HUES6 (cell line): ENCODE measurements at regions not wholly inside any gene's neighbourhood (a gene's known extent, or its start where the extent isn't known, plus 50 kb on each side); places are given as distances from the start of the nearest gene placed in this dataset.

Experiments
- H3K27ac ChIP-seq: 2 replicates; pipeline ENCODE4 v1.7.0; 2013; ENCODE audit warnings: low read depth, mild to moderate bottlenecking, low read length, inconsistent platforms
- H3K27me3 ChIP-seq: 2 replicates; pipeline ENCODE4 v1.6.1; 2013; ENCODE audit warnings: low read length; ENCODE audit not compliant: control insufficient read depth, insufficient read depth
- H3K36me3 ChIP-seq: 2 replicates; pipeline ENCODE4 v1.6.1; 2013; ENCODE audit warnings: low read length; ENCODE audit not compliant: control insufficient read depth, insufficient read depth
- H3K4me1 ChIP-seq: 2 replicates; pipeline ENCODE4 v1.6.1; 2013; ENCODE audit warnings: low read length; ENCODE audit not compliant: control insufficient read depth, insufficient read depth
- H3K4me3 ChIP-seq: 2 replicates; pipeline ENCODE4 v1.5.1; 2013; ENCODE audit warnings: low read depth, low read length
- H3K9ac ChIP-seq: one replicate; pipeline ENCODE4 v1.6.1; 2013; ENCODE audit warnings: mild to moderate bottlenecking, low read length
- H3K9me3 ChIP-seq: 2 replicates; pipeline ENCODE4 v1.6.1; 2013; ENCODE audit warnings: low read depth, low read length; ENCODE audit not compliant: control insufficient read depth, insufficient read depth

DNA sequence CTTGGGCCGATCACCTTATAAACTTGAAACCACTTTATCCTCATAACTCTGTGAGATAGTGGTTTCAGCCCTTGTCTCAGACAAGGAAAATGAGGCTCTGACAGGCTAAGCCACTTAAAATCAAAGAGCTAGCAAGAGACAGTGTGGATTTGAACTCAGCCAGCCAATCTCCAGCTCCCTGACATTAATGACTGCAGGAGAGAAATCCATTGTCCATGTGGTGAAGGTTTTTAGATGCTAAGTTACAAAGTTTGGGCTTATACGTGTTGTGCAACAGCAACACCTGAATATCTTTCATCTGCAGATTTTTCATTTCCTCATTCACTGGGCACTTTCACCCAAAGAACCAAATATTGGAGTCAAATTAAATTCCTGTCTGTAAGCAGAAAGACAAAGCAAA is 501.3 kb downstream of the GRIN2A start:
- H3K36me3 ChIP-seq: no peaks in the 10 kb centered on the region
- H3K27me3 ChIP-seq: no peaks in the 10 kb centered on the region
- peak overlapping the region; percentile 59 for H3K9ac ChIP-seq
- H3K9me3 ChIP-seq: peaks cover 12% of the 10 kb centered on the region
- peak overlapping the region; percentile 48 for H3K4me3 ChIP-seq
- H3K27ac ChIP-seq: peak overlapping the region; percentile 48; the same call in 1 of the 2 replicates
- peaks cover 56% of the 10 kb centered on the region for H3K4me1 ChIP-seq

DNA sequence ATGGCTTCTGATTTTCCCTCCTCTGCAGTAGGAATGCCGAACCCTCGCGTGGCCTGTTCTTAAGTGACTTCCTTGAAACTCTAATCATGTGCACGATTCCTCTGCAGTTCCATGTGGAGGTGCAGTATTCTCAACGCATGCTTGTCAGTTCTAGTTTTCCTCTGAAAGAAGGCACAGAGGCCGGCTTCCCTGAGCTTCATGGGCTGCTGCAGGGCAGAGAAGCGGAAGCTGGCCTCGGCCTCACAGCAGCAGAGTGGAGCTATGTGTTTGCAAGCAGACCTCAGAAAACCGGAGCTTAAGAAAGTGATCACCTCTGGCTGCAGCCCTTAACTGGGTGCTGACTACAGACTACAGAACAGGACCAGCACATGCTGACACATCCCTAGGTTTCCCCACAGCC is 500.7 kb downstream of the GRIN2A start:
- H3K4me1 ChIP-seq: peaks cover 56% of the 10 kb centered on the region
- H3K27me3 ChIP-seq: no peaks in the 10 kb centered on the region
- H3K36me3 ChIP-seq: no peaks in the 10 kb centered on the region
- peaks cover 12% of the 10 kb centered on the region for H3K9me3 ChIP-seq
- H3K4me3 ChIP-seq: peak overlapping the region; percentile 48; the same call in 1 of the 2 replicates
- H3K9ac ChIP-seq: peak overlapping the region; percentile 27
- peak overlapping the region; percentile 48; the same call in 1 of the 2 replicates for H3K27ac ChIP-seq

DNA sequence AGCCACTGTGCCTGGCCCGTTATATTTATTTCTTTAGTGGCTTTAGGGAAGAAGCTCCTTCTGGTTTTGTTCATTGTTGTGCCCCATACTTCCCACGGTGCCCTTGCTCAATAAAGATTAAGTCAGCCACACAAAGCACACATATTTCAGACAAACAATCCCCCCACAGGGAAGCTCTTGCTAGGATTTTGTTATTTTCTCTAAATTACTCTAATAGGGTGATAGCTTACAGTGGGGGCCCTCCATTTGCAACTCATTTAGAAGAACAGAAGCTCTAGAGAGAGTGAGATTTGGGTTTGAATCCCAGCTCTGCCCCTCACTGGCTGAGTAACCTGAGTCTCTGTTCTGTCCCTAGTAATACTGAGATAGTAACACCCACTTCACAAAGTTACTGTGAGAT is 499.9 kb downstream of the GRIN2A start:
- Histone ChIP-seq H3K36me3 (no peaks in the 10 kb centered on the region), H3K27me3 (no peaks in the 10 kb centered on the region), H3K9ac (no peak overlapping the region), H3K4me1 (peaks cover 54% of the 10 kb centered on the region), H3K9me3 (peaks cover 12% of the 10 kb centered on the region), H3K4me3 (no peak overlapping the region), H3K27ac (no peak overlapping the region)

DNA sequence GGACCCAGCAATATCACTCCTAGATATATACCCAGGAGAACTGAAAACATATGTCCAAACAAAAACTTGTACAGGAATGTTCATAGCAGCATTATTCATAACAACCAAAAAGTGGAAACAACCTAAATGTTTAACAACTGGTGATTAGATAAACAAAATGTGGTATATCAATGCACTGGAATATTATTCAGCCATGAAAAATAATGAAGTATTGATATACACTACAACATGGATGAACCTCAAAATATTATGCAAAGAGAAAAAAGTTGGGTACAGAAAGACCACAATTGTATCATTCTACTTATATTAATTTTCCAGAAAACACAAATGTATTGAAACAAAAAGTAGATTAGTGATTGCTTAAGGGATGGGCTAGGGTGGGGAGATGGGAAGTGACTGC is 498.6 kb downstream of the GRIN2A start:
- Histone ChIP-seq H3K36me3 (no peaks in the 10 kb centered on the region), H3K27ac (no peak overlapping the region), H3K4me1 (peaks cover 41% of the 10 kb centered on the region), H3K9ac (no peak overlapping the region), H3K27me3 (no peaks in the 10 kb centered on the region), H3K9me3 (peaks cover 12% of the 10 kb centered on the region), H3K4me3 (no peak overlapping the region)

DNA sequence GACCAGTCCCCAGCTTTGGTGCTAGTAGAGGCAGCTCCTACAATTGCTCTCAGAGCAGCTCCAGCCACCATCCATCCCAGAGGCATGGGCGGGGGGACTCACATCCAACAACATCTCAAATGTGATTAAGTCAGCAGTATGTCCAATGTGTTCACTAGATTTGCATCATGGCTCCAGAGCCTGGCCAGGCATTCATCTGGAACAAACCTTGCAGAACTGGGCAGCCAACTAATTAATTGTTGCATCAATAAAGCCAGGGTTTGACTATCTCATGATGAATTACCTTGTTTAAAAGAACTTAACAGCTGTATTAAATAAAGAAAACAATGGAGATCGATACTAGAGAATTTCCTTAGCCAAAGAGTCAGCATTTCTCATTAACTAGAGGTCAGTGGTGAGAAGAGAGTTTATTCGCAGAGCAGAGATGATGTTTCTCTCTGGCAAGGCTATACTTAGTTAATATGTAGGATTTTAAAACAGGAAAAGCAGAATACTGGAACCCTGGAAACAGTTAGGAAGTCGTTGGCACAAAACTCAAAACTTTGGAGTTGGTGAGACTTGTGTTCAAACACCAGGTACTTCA is 494.4 kb downstream of the GRIN2A start:
- Histone ChIP-seq H3K9ac (no peak overlapping the region), H3K27me3 (no peaks in the 10 kb centered on the region), H3K4me1 (peaks cover 3% of the 10 kb centered on the region; the same call in 1 of the 2 replicates), H3K9me3 (peaks cover 12% of the 10 kb centered on the region), H3K36me3 (no peaks in the 10 kb centered on the region), H3K4me3 (no peak overlapping the region), H3K27ac (no peak overlapping the region)

DNA sequence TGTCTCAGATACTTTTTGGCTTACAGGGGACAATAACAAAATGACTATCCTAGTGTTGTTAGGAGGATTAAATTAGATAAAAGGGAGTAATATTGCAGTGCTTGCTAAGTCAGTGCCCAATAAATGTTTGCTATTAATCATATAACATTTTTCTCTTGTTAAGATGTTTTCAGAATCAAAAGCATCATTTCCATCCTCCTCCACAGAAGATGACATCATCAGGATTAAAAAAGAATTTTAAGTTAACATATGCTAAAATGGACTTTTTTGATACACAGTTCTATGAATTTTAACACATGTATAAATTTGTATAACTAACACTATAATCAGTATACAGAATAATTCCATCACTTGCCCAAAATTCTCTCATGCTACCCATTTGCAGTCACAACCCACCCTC is 492.6 kb downstream of the GRIN2A start:
- Histone ChIP-seq H3K36me3 (no peaks in the 10 kb centered on the region), H3K4me1 (no peaks in the 10 kb centered on the region), H3K27ac (no peak overlapping the region), H3K27me3 (no peaks in the 10 kb centered on the region), H3K4me3 (no peak overlapping the region), H3K9me3 (no peaks in the 10 kb centered on the region), H3K9ac (no peak overlapping the region)

DNA sequence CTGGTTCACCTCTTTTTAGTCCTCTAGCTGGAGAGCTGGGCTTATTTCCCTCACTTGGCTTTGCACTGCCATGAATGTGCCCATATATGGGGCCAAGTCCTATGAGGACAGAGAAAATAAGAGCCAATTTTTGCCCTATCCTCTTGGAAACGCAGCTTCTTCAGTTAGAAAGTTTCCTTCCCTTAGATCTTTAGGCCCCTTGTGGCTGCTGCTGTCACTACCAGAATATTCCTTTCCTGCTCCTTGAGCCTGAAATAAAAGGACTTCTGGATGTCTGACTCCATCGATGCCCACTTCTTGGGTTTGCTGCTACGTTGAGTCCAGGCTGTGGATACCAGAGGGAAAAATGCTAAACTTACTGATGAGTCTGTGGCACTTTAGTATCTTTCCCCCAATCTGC is 487.1 kb downstream of the GRIN2A start:
- no peak overlapping the region for H3K9ac ChIP-seq
- peaks cover 6% of the 10 kb centered on the region for H3K4me1 ChIP-seq
- no peaks in the 10 kb centered on the region for H3K27me3 ChIP-seq
- H3K4me3 ChIP-seq: no peak overlapping the region
- no peak overlapping the region for H3K27ac ChIP-seq
- no peaks in the 10 kb centered on the region for H3K9me3 ChIP-seq
- H3K36me3 ChIP-seq: peaks cover 4% of the 10 kb centered on the region; the same call in 1 of the 2 replicates
